PFSK-1 (cell line): ENCODE measurements at regions not wholly inside any gene's neighbourhood (a gene's known extent, or its start where the extent isn't known, plus 50 kb on each side); places are given as distances from the start of the nearest gene placed in this dataset.

Source experiments
- FOXP2 ChIP-seq: optimal IDR thresholded peaks from 2 replicates; pipeline ENCODE3; 2011; ENCODE audit warnings: borderline replicate concordance, control low read depth, inconsistent platforms; ENCODE audit not compliant: insufficient read depth; ENCODE audit errors: extremely low read length, extremely low read depth
- POLR2AphosphoS5 ChIP-seq: IDR thresholded peaks from 2 replicates; pipeline ENCODE4 v1.6.1; 2012; ENCODE audit warnings: low read depth, mild to moderate bottlenecking, control low read depth, low read length, moderate library complexity
- TAF1 ChIP-seq: IDR thresholded peaks from 2 replicates; pipeline ENCODE4 v1.6.1; 2012; ENCODE audit warnings: low read length, control low read depth, borderline replicate concordance; ENCODE audit not compliant: insufficient read depth
- TF ChIP-seq, protein P1 (sequence below), 2 experiments: IDR thresholded peaks; 2 replicates each; pipeline versions ENCODE4 v1.6.1 to v1.8.0; 2011 to 2012; ENCODE audit warnings: low read depth in 2 of 2, low read length in 2 of 2, control low read depth in 1 of 2, inconsistent platforms in 1 of 2, mild to moderate bottlenecking in 1 of 2, moderate library complexity in 1 of 2; ENCODE audit not compliant: insufficient read depth in 1 of 2

DNA sequence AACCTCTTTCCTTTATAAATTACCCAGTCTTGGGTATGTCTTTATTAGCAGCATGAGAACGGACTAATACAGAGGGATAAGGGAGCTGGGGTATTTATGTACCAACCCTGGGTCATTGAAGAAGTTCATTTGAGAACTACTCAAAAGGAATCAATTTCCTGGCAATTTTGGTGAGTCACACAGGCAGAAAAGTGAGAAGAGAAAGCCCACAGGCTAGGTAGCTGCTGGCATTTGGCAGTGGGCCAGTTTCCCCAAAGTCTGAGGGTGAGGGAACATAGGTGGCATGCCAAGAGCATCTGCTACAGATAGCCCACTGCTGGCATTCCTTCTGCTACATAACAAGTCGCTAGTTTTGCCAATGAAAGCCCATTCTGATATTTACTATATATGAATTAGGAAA, 411.2 kb downstream of the MID1IP1 start:
- TF ChIP-seq, protein P1, sequence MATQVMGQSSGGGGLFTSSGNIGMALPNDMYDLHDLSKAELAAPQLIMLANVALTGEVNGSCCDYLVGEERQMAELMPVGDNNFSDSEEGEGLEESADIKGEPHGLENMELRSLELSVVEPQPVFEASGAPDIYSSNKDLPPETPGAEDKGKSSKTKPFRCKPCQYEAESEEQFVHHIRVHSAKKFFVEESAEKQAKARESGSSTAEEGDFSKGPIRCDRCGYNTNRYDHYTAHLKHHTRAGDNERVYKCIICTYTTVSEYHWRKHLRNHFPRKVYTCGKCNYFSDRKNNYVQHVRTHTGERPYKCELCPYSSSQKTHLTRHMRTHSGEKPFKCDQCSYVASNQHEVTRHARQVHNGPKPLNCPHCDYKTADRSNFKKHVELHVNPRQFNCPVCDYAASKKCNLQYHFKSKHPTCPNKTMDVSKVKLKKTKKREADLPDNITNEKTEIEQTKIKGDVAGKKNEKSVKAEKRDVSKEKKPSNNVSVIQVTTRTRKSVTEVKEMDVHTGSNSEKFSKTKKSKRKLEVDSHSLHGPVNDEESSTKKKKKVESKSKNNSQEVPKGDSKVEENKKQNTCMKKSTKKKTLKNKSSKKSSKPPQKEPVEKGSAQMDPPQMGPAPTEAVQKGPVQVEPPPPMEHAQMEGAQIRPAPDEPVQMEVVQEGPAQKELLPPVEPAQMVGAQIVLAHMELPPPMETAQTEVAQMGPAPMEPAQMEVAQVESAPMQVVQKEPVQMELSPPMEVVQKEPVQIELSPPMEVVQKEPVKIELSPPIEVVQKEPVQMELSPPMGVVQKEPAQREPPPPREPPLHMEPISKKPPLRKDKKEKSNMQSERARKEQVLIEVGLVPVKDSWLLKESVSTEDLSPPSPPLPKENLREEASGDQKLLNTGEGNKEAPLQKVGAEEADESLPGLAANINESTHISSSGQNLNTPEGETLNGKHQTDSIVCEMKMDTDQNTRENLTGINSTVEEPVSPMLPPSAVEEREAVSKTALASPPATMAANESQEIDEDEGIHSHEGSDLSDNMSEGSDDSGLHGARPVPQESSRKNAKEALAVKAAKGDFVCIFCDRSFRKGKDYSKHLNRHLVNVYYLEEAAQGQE (IDR thresholded peaks at IDR 0.05; ENCODE audit: insufficient read depth in 1 of 2, low read depth in 2 of 2, low read length in 2 of 2) = no peak
- TF ChIP-seq POLR2AphosphoS5 (no peak), TAF1 (no peak), FOXP2 (no peak)
